IPS-NIHi7 (cell line): ENCODE measurements at regions not wholly inside any gene's neighbourhood (a gene's known extent, or its start where the extent isn't known, plus 50 kb on each side); places are given as distances from the start of the nearest gene placed in this dataset.
"Not testable (repeated sequence)": the region's sequence is repeated elsewhere in the genome, so short reads cannot be mapped to it uniquely, and the experiment has no call there.

Experiments used
- DNase-seq: peaks from one replicate; pipeline ENCODE4 v3.0.0; 2012; ENCODE audit warnings: mixed read lengths; ENCODE audit errors: extremely low spot score

- no peak for DNase-seq
Observed at GRCh38 chr6:5838656-5839396, 167.9 kb downstream of the NRN1 start.

DNA sequence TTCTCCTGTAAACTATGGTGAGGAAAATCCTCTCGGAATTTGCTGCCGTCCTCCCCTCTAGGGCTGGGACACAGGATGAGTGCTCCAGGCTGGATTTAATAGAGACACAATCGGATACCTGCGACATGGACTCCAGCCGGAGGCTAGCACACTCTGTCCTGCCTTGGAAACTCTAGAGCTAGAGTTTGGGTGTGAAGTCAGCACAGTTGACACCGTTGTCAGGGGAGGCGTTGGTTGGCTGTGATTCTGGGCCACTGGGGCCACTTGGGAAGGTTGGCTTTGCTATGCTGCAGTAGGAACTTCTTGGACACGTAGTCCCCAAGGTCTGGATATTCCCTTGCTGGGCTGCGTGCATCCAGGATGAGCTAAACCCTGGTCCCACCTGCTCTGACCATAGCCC lies 169.4 kb downstream of the NRN1 start:
- DNase-seq: no peak

DNA sequence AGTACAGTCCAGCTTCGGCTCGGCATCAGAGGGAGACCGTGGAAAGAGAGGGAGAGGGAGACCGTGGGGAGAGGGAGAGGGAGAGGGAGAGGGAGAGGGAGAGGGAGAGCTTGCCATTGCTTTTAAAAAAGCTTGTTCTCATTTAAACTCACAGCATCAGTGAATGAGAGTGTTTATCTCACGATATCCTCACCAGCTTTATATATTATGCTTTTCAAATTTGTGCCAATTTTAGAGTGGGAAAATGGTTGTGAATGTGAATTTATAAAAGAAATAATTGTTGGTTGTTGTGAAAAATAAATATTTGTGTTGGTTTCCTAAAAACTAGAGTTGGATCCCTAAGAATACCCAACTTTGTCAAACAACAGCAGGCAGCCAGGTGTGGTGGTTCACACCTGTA lies 170.1 kb downstream of the NRN1 start:
- DNase-seq: not testable (repeated sequence)

DNA sequence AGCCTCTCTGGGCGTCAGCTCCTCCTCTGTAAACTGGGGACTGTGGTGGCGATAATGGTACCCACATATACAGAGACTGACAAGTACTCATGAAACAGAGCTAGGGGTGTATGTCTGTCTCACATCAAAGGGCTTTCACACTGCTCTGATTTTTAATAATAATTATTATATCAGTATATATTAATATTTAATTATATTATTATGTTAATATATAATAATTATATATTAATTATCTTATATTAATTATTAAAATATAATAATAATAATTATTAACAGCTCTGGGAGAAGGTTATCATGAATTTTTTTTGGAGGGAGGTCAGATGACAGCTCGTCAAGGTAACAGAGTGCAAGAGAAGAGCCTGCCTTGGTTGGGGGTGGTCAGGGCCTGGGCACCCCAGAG lies 173.6 kb downstream of the NRN1 start:
- no peak for DNase-seq

DNA sequence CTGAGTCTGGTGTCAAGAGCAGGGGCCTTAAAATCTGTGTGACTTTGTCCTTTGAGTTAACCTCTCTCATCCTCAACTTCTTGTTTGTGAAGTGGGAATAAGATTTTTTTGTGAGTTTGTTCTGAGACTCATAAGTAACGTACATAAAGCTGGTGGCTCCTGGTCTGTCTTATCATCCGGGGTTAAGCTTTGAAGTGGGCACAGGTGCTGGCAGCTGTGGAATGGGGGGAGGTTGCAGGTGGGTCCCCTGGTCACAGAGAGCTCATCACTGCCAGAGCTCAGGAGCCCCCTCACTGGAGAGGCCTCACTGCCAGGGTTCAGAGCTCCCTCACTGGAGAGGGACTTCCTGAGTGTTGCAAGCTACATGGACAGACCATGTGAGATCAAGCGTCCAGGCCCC lies 174.1 kb downstream of the NRN1 start:
- DNase-seq: no peak

DNA sequence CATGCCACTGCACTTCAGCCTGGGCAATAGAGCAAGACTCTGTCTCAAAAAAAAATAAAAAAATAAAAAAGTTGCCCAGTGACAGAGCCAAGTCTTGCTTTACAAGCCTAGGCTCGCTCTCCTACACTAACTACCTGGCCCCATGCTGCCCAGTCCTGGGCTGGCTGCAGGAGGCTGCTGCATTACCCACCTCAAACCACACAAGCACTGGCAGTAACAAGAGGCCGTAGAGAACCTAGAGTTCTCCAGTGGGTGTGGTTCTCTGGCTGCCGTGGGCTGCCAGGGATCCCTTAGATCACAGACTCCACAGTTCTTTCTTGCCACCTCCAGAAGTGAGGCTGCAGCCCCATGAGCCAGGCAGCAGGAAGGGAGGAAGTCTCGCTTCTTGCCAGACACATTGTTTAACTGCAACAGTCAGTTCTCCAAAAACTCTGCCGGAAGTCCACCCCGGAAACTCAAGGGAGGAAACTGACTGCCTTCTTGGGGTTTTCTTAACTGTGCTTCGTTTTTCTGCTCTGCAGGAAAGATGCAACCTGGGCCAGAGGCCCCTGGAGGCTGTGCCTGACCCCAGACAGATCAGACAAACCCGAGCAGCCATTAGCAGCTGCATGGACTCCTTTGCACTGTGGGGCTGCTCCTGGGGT lies 175.4 kb downstream of the NRN1 start:
- DNase-seq: not testable (repeated sequence)

DNA sequence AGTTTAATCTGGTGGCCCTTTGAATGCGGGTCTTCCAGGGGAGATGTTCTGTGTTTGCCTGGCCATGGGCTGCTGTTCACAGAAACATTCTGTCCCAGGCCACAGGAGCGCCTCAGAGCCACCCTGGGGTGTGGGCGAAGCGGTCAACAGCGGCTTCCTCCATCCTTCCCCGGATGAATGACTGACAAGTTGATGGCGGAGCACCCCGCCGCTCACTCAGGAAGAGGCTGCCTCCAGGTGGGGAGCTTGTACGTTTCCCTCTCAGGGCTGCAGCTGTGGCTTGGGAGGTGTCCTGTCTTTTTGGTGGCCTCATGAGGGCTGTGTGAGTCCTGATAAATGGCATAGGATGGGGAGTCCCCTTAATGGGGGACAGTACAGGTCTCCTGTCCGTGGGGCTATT lies 178.4 kb downstream of the NRN1 start:
- no peak for DNase-seq

DNA sequence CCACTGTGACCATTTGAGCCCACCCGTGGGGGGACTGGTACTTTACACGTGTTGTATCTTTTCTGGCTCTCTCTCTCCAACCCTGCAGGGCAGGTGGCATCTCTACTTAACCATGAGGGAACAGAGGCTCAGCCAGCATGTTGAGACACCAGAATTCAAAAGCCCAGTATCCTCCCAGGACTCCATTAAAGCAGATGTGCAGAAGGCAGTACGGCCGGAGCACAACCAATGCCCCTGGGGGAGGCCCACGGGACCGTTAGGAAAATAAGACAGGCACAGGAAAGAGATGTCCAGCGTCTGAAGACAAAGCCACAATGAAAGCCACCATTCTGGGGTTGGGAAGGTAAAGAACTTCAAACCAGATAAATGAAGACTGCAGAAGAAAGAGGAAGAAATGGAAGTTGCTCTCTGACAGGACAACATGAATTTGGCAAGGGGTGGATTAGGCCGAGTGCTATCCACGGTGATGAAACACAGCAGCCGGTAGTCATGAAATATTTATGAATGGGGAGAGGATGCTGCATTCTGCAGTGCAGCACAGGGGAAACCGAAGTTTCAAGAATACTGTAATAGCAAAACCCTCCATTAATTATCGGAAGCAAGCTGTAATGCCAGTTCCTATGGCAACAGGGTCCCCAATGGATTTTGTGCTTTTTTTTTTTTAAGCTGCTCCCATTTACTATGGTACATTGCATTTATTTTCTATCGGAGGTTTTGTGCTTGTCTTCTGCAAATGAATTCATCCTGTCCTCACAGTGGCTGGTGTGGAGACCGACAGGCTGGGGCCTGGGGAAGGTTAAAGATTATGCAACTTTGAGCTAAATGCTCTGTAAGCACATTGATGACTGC lies 179.4 kb downstream of the NRN1 start:
- no peak for DNase-seq

DNA sequence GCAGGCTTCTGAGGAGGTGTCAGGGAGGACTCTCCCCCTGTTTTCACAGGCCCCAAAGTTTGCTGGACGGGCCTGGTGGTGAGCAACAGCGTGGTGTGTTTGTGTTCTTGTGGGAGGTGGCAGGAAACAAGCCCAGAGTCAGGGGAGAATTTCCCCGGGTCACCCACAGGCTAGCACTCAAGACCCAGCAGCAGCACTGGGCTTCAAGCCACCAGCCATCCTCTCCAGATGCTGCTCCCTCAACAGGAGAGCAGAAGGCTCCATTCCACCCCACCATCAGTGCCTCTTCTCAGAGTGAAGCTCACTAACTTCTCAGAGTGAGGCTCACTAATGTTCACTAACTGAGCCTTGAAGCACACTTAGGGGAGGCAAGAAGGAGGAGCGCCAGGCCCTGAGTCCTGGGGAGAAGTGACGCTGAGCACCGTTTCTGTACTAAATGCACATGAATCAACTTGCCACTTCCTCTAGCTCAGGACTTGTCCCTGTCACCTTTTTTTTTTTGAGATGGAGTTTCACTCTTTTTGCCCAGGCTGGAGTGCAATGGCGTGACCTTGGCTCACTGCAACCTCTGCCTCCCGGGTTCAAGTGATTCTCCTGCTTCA lies 182.2 kb downstream of the NRN1 start:
- DNase-seq: not testable (repeated sequence)
